H1 (cell line): ENCODE measurements at regions not wholly inside any gene's neighbourhood (a gene's known extent, or its start where the extent isn't known, plus 50 kb on each side); places are given as distances from the start of the nearest gene placed in this dataset.

Source experiments
- CTCF ChIA-PET: fragments of 300-600 bp; sonication (Branson Sonifier 250); formaldehyde crosslinking; loops from one replicate; lab custom pipeline; 2021; ENCODE audit not compliant: partially characterized antibody; lab: Charles Lee
- POLR2A ChIA-PET: fragments of 300-600 bp; sonication (Branson Sonifier 250); formaldehyde crosslinking; loops from one replicate; lab custom pipeline; 2021; ENCODE audit warnings: inconsistent platforms; ENCODE audit not compliant: partially characterized antibody; lab: Charles Lee
- DNase-seq, 2 experiments: peaks; one replicate each; pipeline versions ENCODE4 v3.0.0 to v3.0.0-alpha.2; 2010 to 2022; ENCODE audit warnings: low spot score in 2 of 2, low read depth in 1 of 2, mixed read lengths in 1 of 2
- FAIRE-seq: peaks from 2 replicates; lab custom pipeline; 2011; peaks lifted over from hg19 to GRCh38; lab: Jason Lieb, UNC
- H2AFZ ChIP-seq: 2 replicates; pipeline ENCODE4 v1.8.1; 2012; ENCODE audit warnings: low read length, inconsistent platforms
- H2AK5ac ChIP-seq: 2 replicates; pipeline ENCODE4 v1.6.1; 2013; ENCODE audit warnings: low read depth, low read length
- H2BK120ac ChIP-seq: replicated peaks from 2 replicates; pipeline ENCODE3; 2013; ENCODE audit warnings: low read depth, low read length, inconsistent platforms
- H2BK12ac ChIP-seq: 2 replicates; pipeline ENCODE4 v1.6.1; 2013; ENCODE audit warnings: low read depth, low read length
- H2BK15ac ChIP-seq: 2 replicates; pipeline ENCODE4 v1.6.1; 2013; ENCODE audit warnings: low read length
- H2BK20ac ChIP-seq: 2 replicates; pipeline ENCODE4 v1.6.1; 2013; ENCODE audit warnings: low read length
- H2BK5ac ChIP-seq: 2 replicates; pipeline ENCODE4 v1.6.1; 2013; ENCODE audit warnings: low read depth, low read length
- H3K14ac ChIP-seq: 2 replicates; pipeline ENCODE4 v1.6.1; 2013; ENCODE audit warnings: inconsistent platforms; ENCODE audit not compliant: insufficient read length
- H3K18ac ChIP-seq: 2 replicates; pipeline ENCODE4 v1.6.1; 2013; ENCODE audit warnings: low read length; ENCODE audit errors: extremely low read depth
- H3K23ac ChIP-seq: 2 replicates; pipeline ENCODE4 v1.6.1; 2013; ENCODE audit warnings: inconsistent platforms; ENCODE audit not compliant: insufficient read length
- H3K23me2 ChIP-seq: 2 replicates; pipeline ENCODE4 v1.6.1; 2013; ENCODE audit warnings: low read depth, low read length
- H3K27ac ChIP-seq: 2 replicates; pipeline ENCODE4 v1.6.1; 2011; ENCODE audit warnings: low read depth, low read length, inconsistent platforms
- H3K27me3 ChIP-seq, 4 experiments: replicated peaks in 1 of 4; 1 replicate in 1 of 4; 2 replicates in 3 of 4; pipeline versions ENCODE4 v1.6.1 to v1.8.1; 2011 to 2013; ENCODE audit warnings: low read length in 3 of 4, mild to moderate bottlenecking in 3 of 4, inconsistent platforms in 2 of 4, mixed read lengths in 2 of 4, moderate library complexity in 1 of 4; ENCODE audit not compliant: control insufficient read depth in 3 of 4, insufficient read depth in 3 of 4; ENCODE audit errors: extremely low read depth in 1 of 4
- H3K36me3 ChIP-seq, 4 experiments: 2 replicates each; pipeline versions ENCODE4 v1.6.1 to v1.8.1; 2011 to 2013; ENCODE audit warnings: mild to moderate bottlenecking in 4 of 4, low read length in 3 of 4, moderate library complexity in 2 of 4, control low read depth in 1 of 4, inconsistent platforms in 1 of 4; ENCODE audit not compliant: insufficient read depth in 4 of 4, control insufficient read depth in 2 of 4
- H3K4ac ChIP-seq: replicated peaks from 2 replicates; pipeline ENCODE3; 2013; ENCODE audit warnings: low read length, low read depth, mixed read lengths, inconsistent platforms; ENCODE audit not compliant: insufficient read length
- H3K4me1 ChIP-seq, 4 experiments: replicated peaks in 1 of 4; 1 replicate in 1 of 4; 2 replicates in 3 of 4; pipeline versions ENCODE4 v1.6.1 to v1.8.1; 2011 to 2013; ENCODE audit warnings: low read length in 3 of 4, inconsistent platforms in 2 of 4, mixed read lengths in 1 of 4; ENCODE audit not compliant: insufficient read depth in 4 of 4, control insufficient read depth in 3 of 4
- H3K4me2 ChIP-seq, 2 experiments: 2 replicates each; pipeline versions ENCODE4 v1.6.1 to v1.8.1; 2011 to 2013; ENCODE audit warnings: low read depth in 2 of 2, low read length in 2 of 2, control low read depth in 1 of 2, inconsistent platforms in 1 of 2, mild to moderate bottlenecking in 1 of 2; ENCODE audit not compliant: insufficient read depth in 1 of 2
- H3K4me3 ChIP-seq, 4 experiments: fragments of 200-600, 300-600 bp in 1 of 4; sonication (generic), shearing (Covaris generic), sonication (Bioruptor Twin) in 1 of 4; 2 replicates each; pipeline versions ENCODE4 v1.5.1 to v1.8.1; 2011 to 2016; ENCODE audit warnings: low read length in 4 of 4, low read depth in 3 of 4, control low read depth in 2 of 4, inconsistent platforms in 2 of 4, mild to moderate bottlenecking in 2 of 4, mixed read lengths in 1 of 4, moderate library complexity in 1 of 4; ENCODE audit not compliant: insufficient read depth in 2 of 4; ENCODE audit errors: extremely low read depth in 1 of 4
- H3K56ac ChIP-seq: replicated peaks from 2 replicates; pipeline ENCODE3; 2013; ENCODE audit warnings: low read depth, mild to moderate bottlenecking, mixed read lengths, low read length, inconsistent platforms; ENCODE audit not compliant: insufficient read length
- H3K79me1 ChIP-seq: 2 replicates; pipeline ENCODE4 v1.6.1; 2013; ENCODE audit warnings: low read depth, low read length, control low read depth
- H3K79me2 ChIP-seq, 2 experiments: 2 replicates each; pipeline versions ENCODE4 v1.6.1 to v1.8.1; 2012 to 2013; ENCODE audit warnings: low read length in 2 of 2, mild to moderate bottlenecking in 2 of 2, inconsistent platforms in 1 of 2; ENCODE audit not compliant: insufficient read depth in 2 of 2, control insufficient read depth in 1 of 2
- H3K9ac ChIP-seq, 4 experiments: replicated peaks in 1 of 4; 1 replicate in 1 of 4; 2 replicates in 3 of 4; pipeline versions ENCODE4 v1.6.1 to v1.8.1; 2011 to 2013; ENCODE audit warnings: low read depth in 3 of 4, low read length in 3 of 4, control low read depth in 2 of 4, mild to moderate bottlenecking in 2 of 4, moderate library complexity in 2 of 4, inconsistent platforms in 1 of 4; ENCODE audit errors: extremely low read depth in 1 of 4
- H3K9me3 ChIP-seq, 2 experiments: 2 replicates each; pipeline versions ENCODE4 v1.6.1 to v1.8.1; 2012 to 2013; ENCODE audit warnings: mild to moderate bottlenecking in 2 of 2, moderate library complexity in 2 of 2, control low read depth in 1 of 2, inconsistent platforms in 1 of 2, low read depth in 1 of 2, low read length in 1 of 2, mixed read lengths in 1 of 2; ENCODE audit not compliant: insufficient read depth in 2 of 2
- H4K20me1 ChIP-seq, 2 experiments: replicated peaks in 1 of 2; 2 replicates each; pipeline versions ENCODE3 to v1.8.1; 2011 to 2013; ENCODE audit warnings: inconsistent platforms in 2 of 2, low read length in 2 of 2, mild to moderate bottlenecking in 1 of 2; ENCODE audit not compliant: insufficient read depth in 2 of 2, control insufficient read depth in 1 of 2
- H4K5ac ChIP-seq: 2 replicates; pipeline ENCODE4 v1.6.1; 2013; ENCODE audit warnings: low read length, low read depth, mixed read lengths, inconsistent platforms; ENCODE audit not compliant: insufficient read length
- H4K8ac ChIP-seq: 2 replicates; pipeline ENCODE4 v1.8.0; 2013; ENCODE audit warnings: mild to moderate bottlenecking, moderate library complexity, low read length, inconsistent platforms; ENCODE audit not compliant: insufficient read depth; ENCODE audit errors: extremely low read depth
- H4K91ac ChIP-seq: replicated peaks from 2 replicates; pipeline ENCODE3; 2013; ENCODE audit warnings: low read length, mixed read lengths, inconsistent platforms; ENCODE audit not compliant: insufficient read length
- CEBPB ChIP-seq: IDR thresholded peaks from 2 replicates; pipeline ENCODE4 v1.6.1; 2012; ENCODE audit warnings: low read depth, low read length
- CHD2 ChIP-seq: IDR thresholded peaks from 2 replicates; pipeline ENCODE4 v1.6.1; 2012; ENCODE audit warnings: low read length, improper control_type of control experiment
- CTBP2 ChIP-seq: IDR thresholded peaks from 2 replicates; pipeline ENCODE4 v1.7.0; 2011; ENCODE audit warnings: borderline replicate concordance, mild to moderate bottlenecking, moderate library complexity, mixed read lengths, low read length; ENCODE audit not compliant: insufficient read depth, insufficient read length
- RAD21 ChIP-seq, 2 experiments: IDR thresholded peaks in 1 of 2; conservative IDR thresholded peaks in 1 of 2; 2 replicates each; pipeline ENCODE4 v1.6.1; 2011; ENCODE audit warnings: low read depth in 2 of 2, low read length in 2 of 2, improper control_type of control experiment in 1 of 2, inconsistent platforms in 1 of 2, mild to moderate bottlenecking in 1 of 2, moderate library complexity in 1 of 2
- SP2 ChIP-seq: IDR thresholded peaks from 2 replicates; pipeline ENCODE4 v1.6.1; 2012; ENCODE audit warnings: mild to moderate bottlenecking, low read length, inconsistent platforms
- WGBS, 2 experiments: shearing (Covaris generic) in 1 of 2; methylation state at CpG; one replicate each; pipeline versions ENCODE4 v1.1.6 to v1.1.7; 2013 to 2015; ENCODE audit warnings: low lambda C conversion rate in 2 of 2, mixed read lengths in 2 of 2, inconsistent platforms in 1 of 2, low coverage in 1 of 2, missing lambda C conversion rate in 1 of 2; ENCODE audit not compliant: insufficient replicate concordance in 2 of 2, insufficient coverage in 1 of 2, insufficient read length in 1 of 2; ENCODE audit errors: extremely low coverage in 1 of 2, missing lambda C conversion rate in 1 of 2; 5-methylcytosine and 5-hydroxymethylcytosine counted together
- TF ChIP-seq, protein P1 (sequence below): IDR thresholded peaks from 2 replicates; pipeline ENCODE4 v1.6.1; 2012; ENCODE audit warnings: low read length, inconsistent platforms

DNA sequence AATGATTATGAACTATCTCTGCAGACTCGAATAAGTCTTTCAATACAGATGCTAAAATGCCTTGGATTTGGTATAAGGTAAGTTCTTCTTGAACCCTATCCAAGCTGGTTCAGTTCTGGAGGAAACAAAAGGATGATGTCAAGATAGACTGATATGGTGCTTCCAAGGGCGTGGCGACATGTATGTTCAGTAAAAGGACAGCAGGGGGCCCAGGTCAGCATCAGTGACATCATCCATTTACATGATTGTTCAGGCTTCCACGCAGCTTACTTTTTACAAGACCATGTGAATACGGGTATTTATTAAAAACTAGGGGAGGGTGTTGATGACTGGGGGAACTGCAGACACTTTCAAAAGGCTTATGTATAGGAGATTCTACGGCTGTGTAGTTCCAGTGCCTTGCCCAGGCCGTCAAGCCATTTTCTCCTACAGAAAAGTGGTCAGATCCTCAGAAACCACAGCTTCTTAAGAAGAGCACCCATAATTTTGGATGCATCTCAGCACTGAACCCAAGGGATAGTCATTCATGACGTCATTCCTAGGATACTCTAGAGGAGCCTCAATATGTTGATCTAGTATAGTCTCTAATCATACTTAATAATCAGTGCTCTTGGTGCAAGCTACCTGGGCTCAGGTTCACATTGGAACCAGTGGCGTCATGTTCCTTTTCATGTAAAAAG, 527.7 kb downstream of the FUT8 start:
- no peak overlapping the region for H3K23ac ChIP-seq
- ChIA-PET POLR2A (no interaction called here), CTCF (interaction anchor here (0.7 to 3.4 kb wide), 13 partner anchors 9 to 837 kb away, joined by 3 to 30 read pairs (median 3); no protein-coding TSS in a partner anchor)
- H3K79me2 ChIP-seq: no peaks in the 10 kb centered on the region
- H4K8ac ChIP-seq: no peak overlapping the region
- no peak overlapping the region for H3K18ac ChIP-seq
- H2AFZ ChIP-seq: no peak overlapping the region
- H3K9me3 ChIP-seq: no peaks in the 10 kb centered on the region
- no peak overlapping the region for H3K4me2 ChIP-seq
- H3K9ac ChIP-seq: no peak overlapping the region
- H3K27ac ChIP-seq: no peak overlapping the region
- no peaks in the 10 kb centered on the region for H3K79me1 ChIP-seq
- H3K4ac ChIP-seq: no peak overlapping the region
- no peak overlapping the region for H2BK20ac ChIP-seq
- H2BK120ac ChIP-seq: no peak overlapping the region
- H2BK5ac ChIP-seq: no peak overlapping the region
- no peak overlapping the region for H2BK15ac ChIP-seq
- no peak overlapping the region for H3K14ac ChIP-seq
- 86% methylated on average over 9 of the region's 9 CpGs; no CpG with 5 or more reads in 1 of the 2 experiments for WGBS, 2 experiments
- no peak overlapping the region for H2AK5ac ChIP-seq
- DNase-seq (no peak), FAIRE-seq (no peak)
- H3K56ac ChIP-seq: no peak overlapping the region
- no peaks in the 10 kb centered on the region for H3K27me3 ChIP-seq
- no peaks in the 10 kb centered on the region for H4K20me1 ChIP-seq
- H3K23me2 ChIP-seq: no peaks in the 10 kb centered on the region
- H2BK12ac ChIP-seq: no peak overlapping the region
- H4K5ac ChIP-seq: no peak overlapping the region
- TF ChIP-seq CHD2: no peak
- TF ChIP-seq, protein P1, sequence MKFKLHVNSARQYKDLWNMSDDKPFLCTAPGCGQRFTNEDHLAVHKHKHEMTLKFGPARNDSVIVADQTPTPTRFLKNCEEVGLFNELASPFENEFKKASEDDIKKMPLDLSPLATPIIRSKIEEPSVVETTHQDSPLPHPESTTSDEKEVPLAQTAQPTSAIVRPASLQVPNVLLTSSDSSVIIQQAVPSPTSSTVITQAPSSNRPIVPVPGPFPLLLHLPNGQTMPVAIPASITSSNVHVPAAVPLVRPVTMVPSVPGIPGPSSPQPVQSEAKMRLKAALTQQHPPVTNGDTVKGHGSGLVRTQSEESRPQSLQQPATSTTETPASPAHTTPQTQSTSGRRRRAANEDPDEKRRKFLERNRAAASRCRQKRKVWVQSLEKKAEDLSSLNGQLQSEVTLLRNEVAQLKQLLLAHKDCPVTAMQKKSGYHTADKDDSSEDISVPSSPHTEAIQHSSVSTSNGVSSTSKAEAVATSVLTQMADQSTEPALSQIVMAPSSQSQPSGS: 0 out of 2 replicates have a peak, but pooled peaks have one; percentile 31
- no peak for TF ChIP-seq CEBPB
- TF ChIP-seq CTBP2: no peak
- TF ChIP-seq SP2: no peak
- no peak for TF ChIP-seq RAD21 (IDR thresholded peaks at IDR 0.05 in 1 of 2, conservative IDR thresholded peaks at IDR 0.05 in 1 of 2; ENCODE audit: low read depth in 2 of 2, low read length in 2 of 2)
- H4K91ac ChIP-seq: no peak overlapping the region
- H3K4me3 ChIP-seq: no peak overlapping the region
- peaks cover 0 to 14% (median 5%) of the 10 kb centered on the region in 4 experiments; a peak in 5 of 7 replicates for H3K4me1 ChIP-seq
- no peaks in the 10 kb centered on the region; a peak in 1 of 8 replicates for H3K36me3 ChIP-seq
